Keratinocyte (primary cell): ENCODE measurements at regions not wholly inside any gene's neighbourhood (a gene's known extent, or its start where the extent isn't known, plus 50 kb on each side); places are given as distances from the start of the nearest gene placed in this dataset.

Source experiments
- DNase-seq: peaks from one replicate; pipeline ENCODE4 v3.0.0-alpha.2; 2011; ENCODE audit warnings: low read depth, missing footprints, low spot score
- FAIRE-seq: peaks from 2 replicates; lab custom pipeline; 2011; peaks lifted over from hg19 to GRCh38; lab: Jason Lieb, UNC
- H2AFZ ChIP-seq: 2 replicates; pipeline ENCODE4 v1.6.0; 2012; ENCODE audit warnings: low read length, control low read depth, inconsistent platforms; ENCODE audit not compliant: control insufficient read depth
- H3K27ac ChIP-seq: 2 replicates; pipeline ENCODE4 v1.5.1; 2011; ENCODE audit warnings: low read length; ENCODE audit not compliant: control insufficient read depth, insufficient read depth
- H3K27me3 ChIP-seq: 3 replicates; pipeline ENCODE4 v1.6.0; 2011; ENCODE audit warnings: low read length; ENCODE audit not compliant: control insufficient read depth, insufficient read depth; ENCODE audit errors: extremely low read depth
- H3K36me3 ChIP-seq, 2 experiments: 2 replicates in 1 of 2; 3 replicates in 1 of 2; pipeline ENCODE4 v1.5.1; 2011; ENCODE audit warnings: low read length in 2 of 2, mild to moderate bottlenecking in 1 of 2; ENCODE audit not compliant: control insufficient read depth in 2 of 2, insufficient read depth in 2 of 2; ENCODE audit errors: extremely low read depth in 1 of 2
- H3K4me1 ChIP-seq: 3 replicates; pipeline ENCODE4 v1.5.1; 2011; ENCODE audit warnings: low read length; ENCODE audit not compliant: control insufficient read depth, insufficient read depth; ENCODE audit errors: extremely low read depth
- H3K4me2 ChIP-seq: 3 replicates; pipeline ENCODE4 v1.6.0; 2011; ENCODE audit warnings: low read depth, low read length; ENCODE audit not compliant: control insufficient read depth, insufficient read depth; ENCODE audit errors: extremely low read depth
- H3K4me3 ChIP-seq, 3 experiments: fragments of 200-600 bp in 1 of 3; sonication (generic) in 1 of 3; 2 replicates in 2 of 3; 3 replicates in 1 of 3; pipeline ENCODE4 v1.5.1; 2011 to 2016; ENCODE audit warnings: low read length in 3 of 3, mild to moderate bottlenecking in 3 of 3, control low read depth in 2 of 3, inconsistent platforms in 1 of 3, low read depth in 1 of 3, mixed read lengths in 1 of 3, mixed run types in 1 of 3, moderate library complexity in 1 of 3; ENCODE audit not compliant: control insufficient read depth in 2 of 3, insufficient read depth in 2 of 3; ENCODE audit errors: extremely low read depth in 1 of 3
- H3K79me2 ChIP-seq: 2 replicates; pipeline ENCODE4 v1.6.0; 2012; ENCODE audit warnings: low read length; ENCODE audit not compliant: control insufficient read depth, insufficient read depth
- H3K9ac ChIP-seq: 3 replicates; pipeline ENCODE4 v1.6.0; 2011; ENCODE audit warnings: low read length; ENCODE audit not compliant: control insufficient read depth, insufficient read depth; ENCODE audit errors: extremely low read depth
- H3K9me1 ChIP-seq: 3 replicates; pipeline ENCODE4 v1.6.0; 2011; ENCODE audit warnings: low read length; ENCODE audit not compliant: control insufficient read depth, insufficient read depth; ENCODE audit errors: extremely low read depth
- H3K9me3 ChIP-seq: 2 replicates; pipeline ENCODE4 v1.5.1; 2012; ENCODE audit warnings: low read depth, low read length; ENCODE audit not compliant: control insufficient read depth
- H4K20me1 ChIP-seq: 3 replicates; pipeline ENCODE4 v1.6.0; 2011; ENCODE audit warnings: low read length; ENCODE audit not compliant: control insufficient read depth, insufficient read depth; ENCODE audit errors: extremely low read depth
- CTCF ChIP-seq, 3 experiments: IDR thresholded peaks in 1 of 3; conservative IDR thresholded peaks in 1 of 3; optimal IDR thresholded peaks in 1 of 3; 2 replicates in 2 of 3; 3 replicates in 1 of 3; pipeline versions ENCODE3 to v1.5.1; 2011; ENCODE audit warnings: low read length in 3 of 3, mild to moderate bottlenecking in 3 of 3, moderate library complexity in 2 of 3, control low read depth in 1 of 3, inconsistent platforms in 1 of 3; ENCODE audit not compliant: insufficient read depth in 2 of 3; ENCODE audit errors: extremely low read depth in 1 of 3
- EZH2 ChIP-seq: IDR thresholded peaks from one replicate; pipeline ENCODE4 v1.6.1; 2012; ENCODE audit warnings: inconsistent platforms, mild to moderate bottlenecking, low read length, moderate library complexity
- dilution Hi-C: fragments of 300-500 bp; cut with MboI; formaldehyde crosslinking; loops from one replicate; pipeline ENCODE4 v1.7.0; 2020; ENCODE audit warnings: low sequenced_read_pairs; ENCODE audit not compliant: extremely low pct_ligation_motif_present

- Histone ChIP-seq H4K20me1 (no peaks in the 10 kb centered on the region), H3K9me3 (no peaks in the 10 kb centered on the region), H2AFZ (peak overlapping the region; percentile 3), H3K4me2 (no peak overlapping the region), H3K9me1 (no peaks in the 10 kb centered on the region), H3K4me3 (no peak overlapping the region), H3K4me1 (peaks cover 3% of the 10 kb centered on the region), H3K79me2 (no peaks in the 10 kb centered on the region), H3K9ac (no peak overlapping the region), H3K27me3 (no peaks in the 10 kb centered on the region), H3K27ac (no peak overlapping the region), H3K36me3 (no peaks in the 10 kb centered on the region)
- TF ChIP-seq CTCF (optimal IDR thresholded peaks at IDR 0.05 in 1 of 3, IDR thresholded peaks at IDR 0.05 in 1 of 3, conservative IDR thresholded peaks at IDR 0.05 in 1 of 3; ENCODE audit: extremely low read depth in 1 of 3, insufficient read depth in 2 of 3, low read length in 3 of 3) = peak; percentile 86 to 92 (median 91)
- no peak for TF ChIP-seq EZH2
- peak; percentile 98 for FAIRE-seq
- dilution Hi-C loops = no loop called here
- DNase-seq = peak; percentile 25
Observed at GRCh38 chr2:168336786-168337388, 89.5 kb upstream of the STK39 start.

GRCh38 chr2:168338292-168338691 is 90.9 kb upstream of the STK39 start:
- TF ChIP-seq CTCF (optimal IDR thresholded peaks at IDR 0.05 in 1 of 3, IDR thresholded peaks at IDR 0.05 in 1 of 3, conservative IDR thresholded peaks at IDR 0.05 in 1 of 3; ENCODE audit: extremely low read depth in 1 of 3, insufficient read depth in 2 of 3, low read length in 3 of 3) = no peak
- no peak for TF ChIP-seq EZH2
- Histone ChIP-seq H3K36me3 (no peaks in the 10 kb centered on the region), H3K9me1 (no peaks in the 10 kb centered on the region), H3K79me2 (no peaks in the 10 kb centered on the region), H3K4me3 (no peak overlapping the region), H3K9me3 (no peaks in the 10 kb centered on the region), H2AFZ (no peak overlapping the region), H3K27me3 (no peaks in the 10 kb centered on the region), H4K20me1 (no peaks in the 10 kb centered on the region), H3K9ac (no peak overlapping the region), H3K4me2 (no peak overlapping the region), H3K4me1 (peaks cover 4% of the 10 kb centered on the region), H3K27ac (no peak overlapping the region)
- dilution Hi-C loops = no loop called here
- DNase-seq (no peak), FAIRE-seq (no peak)
